Panc1 (cell line): ENCODE measurements at regions not wholly inside any gene's neighbourhood (a gene's known extent, or its start where the extent isn't known, plus 50 kb on each side); places are given as distances from the start of the nearest gene placed in this dataset.

ENCODE experiments used
- CTCF ChIP-seq: fragments of 450-650 bp; IDR thresholded peaks from 2 replicates; pipeline ENCODE4 v1.5.1; 2017; ENCODE audit warnings: mild to moderate bottlenecking
- POLR2AphosphoS5 ChIP-seq: IDR thresholded peaks from 2 replicates; pipeline ENCODE4 v1.6.1; 2012; ENCODE audit warnings: mild to moderate bottlenecking, low read depth, low read length, moderate library complexity
- REST ChIP-seq, 2 experiments: IDR thresholded peaks; 2 replicates each; pipeline ENCODE4 v1.6.1; 2011 to 2012; ENCODE audit warnings: low read depth in 2 of 2, control low read depth in 1 of 2, low read length in 1 of 2, mild to moderate bottlenecking in 1 of 2, moderate library complexity in 1 of 2; ENCODE audit not compliant: insufficient read depth in 1 of 2
- TCF7L2 ChIP-seq: IDR thresholded peaks from 2 replicates; pipeline ENCODE4 v1.6.1; 2011; ENCODE audit warnings: mild to moderate bottlenecking, low read depth, low read length, inconsistent platforms

DNA sequence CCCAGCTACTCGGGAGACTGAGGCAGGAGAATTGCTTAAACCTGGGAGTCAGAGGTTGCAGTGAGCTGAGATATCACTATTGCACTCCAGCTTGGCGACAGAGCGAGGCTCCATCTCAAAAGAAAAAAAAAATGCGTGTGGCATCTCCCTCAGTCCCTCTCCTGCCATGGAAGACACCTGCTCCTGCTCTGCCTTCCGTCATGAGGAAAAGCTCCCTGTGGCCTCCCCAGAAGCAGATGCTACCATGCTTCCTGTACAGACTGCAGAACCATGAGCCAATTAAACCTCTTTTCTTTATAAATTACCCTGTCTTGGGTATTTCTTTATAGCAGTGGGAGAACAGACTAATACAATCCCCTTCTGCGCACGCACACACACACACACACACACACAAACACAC, 249.4 kb downstream of the MN1 start:
- TF ChIP-seq CTCF (no peak), POLR2AphosphoS5 (no peak), REST (IDR thresholded peaks at IDR 0.05; ENCODE audit: insufficient read depth in 1 of 2, low read depth in 2 of 2, low read length in 1 of 2) (no peak), TCF7L2 (no peak)
